IMR-90 (cell line): ENCODE measurements at regions not wholly inside any gene's neighbourhood (a gene's known extent, or its start where the extent isn't known, plus 50 kb on each side); places are given as distances from the start of the nearest gene placed in this dataset.

ENCODE experiments used
- ATAC-seq: fragments of 200-7000 bp; cut with Tn5 transposase; 2 replicates; pipeline ENCODE4 v1.9.1; 2020; ENCODE audit warnings: low read depth, mild to moderate bottlenecking, moderate library complexity
- BruUV-seq: library from RNA; stranded (reverse); fragments of 400-500 nt; replicated peaks from 2 replicates; lab custom pipeline; 2021; lab: Mats Ljungman, UMichigan
- CTCF ChIA-PET: fragments of 300-600 bp; formaldehyde crosslinking; extraction: SDS; loops from one replicate; lab custom pipeline; 2021; ENCODE audit warnings: antibody characterized with exemption; lab: Yijun Ruan, JAX
- POLR2A ChIA-PET: fragments of 300-600 bp; sonication (Branson Sonifier 250); formaldehyde crosslinking; loops from one replicate; lab custom pipeline; 2022; ENCODE audit warnings: antibody characterized with exemption; ENCODE audit not compliant: unreplicated experiment; lab: Charles Lee
- DNase-seq: peaks from one replicate; pipeline ENCODE4 v3.0.0; 2013
- H2AFZ ChIP-seq: replicated peaks from 2 replicates; pipeline ENCODE3; 2013; ENCODE audit warnings: low read length, mild to moderate bottlenecking; ENCODE audit not compliant: poor library complexity
- H2AK5ac ChIP-seq: 2 replicates; pipeline ENCODE4 v1.6.1; 2013; ENCODE audit warnings: low read depth, low read length, inconsistent platforms
- H2AK9ac ChIP-seq: replicated peaks from 2 replicates; pipeline ENCODE3; 2013; ENCODE audit warnings: mild to moderate bottlenecking, low read depth, low read length, moderate library complexity; ENCODE audit not compliant: poor library complexity
- H2BK120ac ChIP-seq: 2 replicates; pipeline ENCODE4 v1.6.1; 2013; ENCODE audit warnings: low read depth, low read length, inconsistent platforms
- H2BK15ac ChIP-seq: 3 replicates; pipeline ENCODE4 v1.6.1; 2013; ENCODE audit warnings: low read depth, low read length, inconsistent platforms
- H2BK20ac ChIP-seq: 2 replicates; pipeline ENCODE4 v1.6.1; 2013; ENCODE audit warnings: low read depth, mild to moderate bottlenecking, inconsistent platforms, low read length, moderate library complexity
- H2BK5ac ChIP-seq: 2 replicates; pipeline ENCODE4 v1.6.1; 2013; ENCODE audit warnings: mild to moderate bottlenecking, low read depth, low read length, inconsistent platforms; ENCODE audit not compliant: poor library complexity, severe bottlenecking
- H3K14ac ChIP-seq: replicated peaks from 2 replicates; pipeline ENCODE4 v1.6.1; 2013; ENCODE audit warnings: low read depth, low read length, inconsistent platforms
- H3K18ac ChIP-seq: 2 replicates; pipeline ENCODE4 v1.6.1; 2013; ENCODE audit warnings: low read depth, low read length, control low read depth
- H3K23ac ChIP-seq: 2 replicates; pipeline ENCODE4 v1.6.1; 2013; ENCODE audit warnings: low read depth, low read length, inconsistent platforms
- H3K27ac ChIP-seq: 2 replicates; pipeline ENCODE4 v1.5.1; 2013; ENCODE audit warnings: mild to moderate bottlenecking, control low read depth, low read length; ENCODE audit not compliant: insufficient read depth
- H3K27me3 ChIP-seq: 2 replicates; pipeline ENCODE4 v1.6.1; 2013; ENCODE audit warnings: low read length; ENCODE audit not compliant: control insufficient read depth, insufficient read depth
- H3K36me3 ChIP-seq: 2 replicates; pipeline ENCODE4 v1.6.1; 2013; ENCODE audit warnings: low read length, mixed read lengths; ENCODE audit not compliant: control insufficient read depth, insufficient read depth
- H3K4ac ChIP-seq: 2 replicates; pipeline ENCODE4 v1.6.1; 2013; ENCODE audit warnings: low read depth, low read length, inconsistent platforms
- H3K4me1 ChIP-seq: 2 replicates; pipeline ENCODE4 v1.6.1; 2013; ENCODE audit warnings: low read length, mixed read lengths; ENCODE audit not compliant: control insufficient read depth, insufficient read depth
- H3K4me2 ChIP-seq: 2 replicates; pipeline ENCODE4 v1.6.1; 2013; ENCODE audit warnings: low read depth, mild to moderate bottlenecking, control low read depth, low read length, moderate library complexity
- H3K4me3 ChIP-seq: 2 replicates; pipeline ENCODE4 v1.5.1; 2013; ENCODE audit warnings: low read depth, mild to moderate bottlenecking, control low read depth, low read length, moderate library complexity; ENCODE audit not compliant: insufficient read depth
- H3K56ac ChIP-seq: 2 replicates; pipeline ENCODE4 v1.6.1; 2013; ENCODE audit warnings: low read length, inconsistent platforms; ENCODE audit not compliant: insufficient read depth; ENCODE audit errors: extremely low read depth
- H3K79me1 ChIP-seq, 2 experiments: 2 replicates each; pipeline ENCODE4 v1.6.1; 2013; ENCODE audit warnings: low read length in 2 of 2, inconsistent platforms in 1 of 2, low read depth in 1 of 2
- H3K9ac ChIP-seq: 2 replicates; pipeline ENCODE4 v1.6.1; 2013; ENCODE audit warnings: low read depth, low read length, control low read depth
- H3K9me1 ChIP-seq: 2 replicates; pipeline ENCODE4 v1.6.1; 2013; ENCODE audit warnings: low read length, inconsistent platforms; ENCODE audit not compliant: insufficient read depth
- H3K9me3 ChIP-seq: 2 replicates; pipeline ENCODE4 v1.6.1; 2013; ENCODE audit warnings: low read length; ENCODE audit not compliant: control insufficient read depth, insufficient read depth
- H4K20me1 ChIP-seq: 2 replicates; pipeline ENCODE4 v1.6.1; 2013; ENCODE audit warnings: low read length, inconsistent platforms; ENCODE audit not compliant: insufficient read depth
- H4K5ac ChIP-seq: 2 replicates; pipeline ENCODE4 v1.6.1; 2013; ENCODE audit warnings: mild to moderate bottlenecking, low read depth, low read length, control low read depth
- H4K8ac ChIP-seq, 2 experiments: 2 replicates each; pipeline ENCODE4 v1.6.1; 2013; ENCODE audit warnings: low read depth in 2 of 2, low read length in 2 of 2, control low read depth in 1 of 2, inconsistent platforms in 1 of 2
- H4K91ac ChIP-seq: 2 replicates; pipeline ENCODE4 v1.6.1; 2013; ENCODE audit warnings: low read depth, low read length, inconsistent platforms; ENCODE audit not compliant: insufficient read depth
- BHLHE40 ChIP-seq: fragments of 150-350 bp; IDR thresholded peaks from 2 replicates; pipeline ENCODE4 v1.6.1; 2016; ENCODE audit warnings: mild to moderate bottlenecking, low read depth, low read length
- CEBPB ChIP-seq: IDR thresholded peaks from 2 replicates; pipeline ENCODE4 v1.6.1; 2012; ENCODE audit warnings: low read depth, low read length, improper control_type of control experiment
- CHD1 ChIP-seq: IDR thresholded peaks from 2 replicates; pipeline ENCODE4 v1.6.1; 2012; ENCODE audit warnings: low read depth, low read length, improper control_type of control experiment
- CTCF ChIP-seq: conservative IDR thresholded peaks from 2 replicates; pipeline ENCODE4 v1.5.1; 2012; ENCODE audit warnings: mild to moderate bottlenecking, low read depth, low read length, improper control_type of control experiment
- FOS ChIP-seq: fragments of 150-350 bp; IDR thresholded peaks from 2 replicates; pipeline ENCODE4 v1.6.1; 2016; ENCODE audit warnings: low read depth, low read length
- MAFK ChIP-seq: IDR thresholded peaks from 2 replicates; pipeline ENCODE4 v1.6.1; 2012; ENCODE audit warnings: low read depth, low read length, improper control_type of control experiment
- MAZ ChIP-seq: IDR thresholded peaks from 2 replicates; pipeline ENCODE4 v1.6.1; 2012; ENCODE audit warnings: low read depth, mild to moderate bottlenecking, low read length, improper control_type of control experiment, moderate library complexity, borderline replicate concordance
- MXI1 ChIP-seq: IDR thresholded peaks from 2 replicates; pipeline ENCODE4 v1.6.1; 2012; ENCODE audit warnings: low read depth, mild to moderate bottlenecking, low read length, moderate library complexity, borderline replicate concordance
- NFE2L2 ChIP-seq: fragments of 150-350 bp; IDR thresholded peaks from 2 replicates; pipeline ENCODE4 v1.6.1; 2016; ENCODE audit warnings: low read depth, mild to moderate bottlenecking, low read length
- POLR2A ChIP-seq: IDR thresholded peaks from 2 replicates; pipeline ENCODE4 v1.6.1; 2012; ENCODE audit warnings: mild to moderate bottlenecking, low read depth, low read length
- RAD21 ChIP-seq: IDR thresholded peaks from 2 replicates; pipeline ENCODE4 v1.6.1; 2012; ENCODE audit warnings: low read length, improper control_type of control experiment
- RCOR1 ChIP-seq: IDR thresholded peaks from 2 replicates; pipeline ENCODE4 v1.6.1; 2012; ENCODE audit warnings: mild to moderate bottlenecking, low read length, improper control_type of control experiment; ENCODE audit not compliant: insufficient replicate concordance
- RFX5 ChIP-seq: IDR thresholded peaks from 2 replicates; pipeline ENCODE4 v1.8.0; 2012; ENCODE audit warnings: low read depth, mild to moderate bottlenecking, low read length, moderate library complexity
- SMC3 ChIP-seq: fragments of 150-350 bp; IDR thresholded peaks from 2 replicates; pipeline ENCODE4 v1.6.1; 2016; ENCODE audit warnings: low read depth, mild to moderate bottlenecking, antibody characterized with exemption, low read length, moderate library complexity
- USF2 ChIP-seq: fragments of 150-350 bp; IDR thresholded peaks from 2 replicates; pipeline ENCODE4 v1.6.1; 2017; ENCODE audit warnings: mild to moderate bottlenecking, antibody characterized with exemption, low read length, low read depth
- WGBS, 2 experiments: methylation state at CpG; one replicate each; pipeline versions ENCODE4 v1.1.5 to v1.1.7; 2013; ENCODE audit warnings: missing lambda C conversion rate in 2 of 2; ENCODE audit not compliant: insufficient read length in 1 of 2; ENCODE audit errors: extremely low coverage in 2 of 2; 5-methylcytosine and 5-hydroxymethylcytosine counted together
- dilution Hi-C: fragments of 300-500 bp; cut with HindIII; formaldehyde crosslinking; loops from one replicate; pipeline ENCODE4 v1.14.3; 2018; ENCODE audit warnings: low sequenced_read_pairs; ENCODE audit not compliant: unreplicated experiment
- in situ Hi-C: fragments of 300-500 bp; cut with MboI; formaldehyde crosslinking; loops from 3 replicates; pipeline ENCODE4 v1.14.3; 2019; ENCODE audit warnings: low sequenced_read_pairs, inconsistent platforms, mixed read lengths
- intact Hi-C: fragments of 100-400 bp; cut with micrococcal nuclease; formaldehyde crosslinking; loops from 2 replicates; pipeline ENCODE4 v1.10.0; 2022
- TF ChIP-seq, protein P1 (sequence below): fragments of 150-350 bp; IDR thresholded peaks from 2 replicates; pipeline ENCODE4 v1.6.1; 2016; ENCODE audit warnings: low read depth, mild to moderate bottlenecking, low read length, moderate library complexity, borderline replicate concordance

DNA sequence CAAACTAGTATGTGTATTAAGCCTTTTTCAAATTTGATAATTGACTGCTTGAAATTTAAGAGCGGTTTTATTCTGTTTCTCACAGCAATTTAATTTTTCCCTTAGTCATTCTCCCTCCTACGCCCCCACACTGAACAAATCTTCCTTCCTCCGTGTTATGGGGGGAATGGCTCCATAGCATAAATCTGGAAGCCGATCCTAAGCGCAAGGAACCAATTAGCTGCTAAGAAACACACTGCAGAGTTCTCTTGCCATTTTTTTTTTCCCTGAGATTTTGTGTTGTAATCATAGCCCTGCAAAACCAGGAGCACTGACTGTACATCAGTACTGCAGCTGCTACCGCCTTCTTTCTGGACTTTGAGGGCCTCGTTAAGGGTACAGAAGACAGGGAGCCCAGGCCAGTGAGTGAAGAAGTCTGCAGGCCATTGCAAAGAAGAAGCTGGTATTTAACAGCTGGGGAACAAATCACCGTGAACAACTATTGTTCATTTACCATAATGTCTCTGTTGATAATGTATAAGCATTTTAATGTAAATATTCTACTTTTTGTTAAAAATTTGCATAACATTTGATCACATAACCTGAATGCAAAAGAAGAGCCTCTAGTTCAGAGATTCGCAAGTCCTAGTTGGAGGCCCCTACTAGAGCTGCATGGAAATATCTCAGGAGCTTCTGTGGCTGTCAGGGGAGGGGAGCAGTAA lies 264.0 kb downstream of the LRATD1 start:
- no peak for DNase-seq
- Histone ChIP-seq H3K23ac (no peak overlapping the region), H3K4ac (no peak overlapping the region), H2AK5ac (no peak overlapping the region), H3K4me1 (no peaks in the 10 kb centered on the region), H4K20me1 (no peaks in the 10 kb centered on the region), H3K27me3 (no peaks in the 10 kb centered on the region), H4K5ac (no peak overlapping the region), H2BK20ac (no peak overlapping the region), H3K27ac (no peak overlapping the region), H3K9ac (no peak overlapping the region), H2BK5ac (no peak overlapping the region), H4K8ac (no peak overlapping the region), H3K4me3 (no peak overlapping the region), H4K91ac (no peak overlapping the region), H3K14ac (no peak overlapping the region), H2AFZ (no peak overlapping the region), H3K36me3 (no peaks in the 10 kb centered on the region), H2AK9ac (no peak overlapping the region), H3K56ac (no peak overlapping the region), H2BK120ac (no peak overlapping the region), H3K18ac (no peak overlapping the region), H3K9me3 (peaks cover 7% of the 10 kb centered on the region; the same call in 1 of the 2 replicates), H3K79me1 (no peaks in the 10 kb centered on the region), H2BK15ac (no peak overlapping the region), H3K4me2 (no peak overlapping the region), H3K9me1 (no peaks in the 10 kb centered on the region)
- no TSS peak for BruUV-seq
- no CpG with 5 or more reads among the region's 9 CpGs for WGBS, 2 experiments
- dilution Hi-C loops, result no loop called here
- no peak for ATAC-seq
- ChIA-PET POLR2A (no interaction called here), CTCF (interaction anchor here (0.7 kb wide), 1 partner anchor 461 kb away, joined by 7 read pairs; no protein-coding TSS in a partner anchor)
- TF ChIP-seq, protein P1, sequence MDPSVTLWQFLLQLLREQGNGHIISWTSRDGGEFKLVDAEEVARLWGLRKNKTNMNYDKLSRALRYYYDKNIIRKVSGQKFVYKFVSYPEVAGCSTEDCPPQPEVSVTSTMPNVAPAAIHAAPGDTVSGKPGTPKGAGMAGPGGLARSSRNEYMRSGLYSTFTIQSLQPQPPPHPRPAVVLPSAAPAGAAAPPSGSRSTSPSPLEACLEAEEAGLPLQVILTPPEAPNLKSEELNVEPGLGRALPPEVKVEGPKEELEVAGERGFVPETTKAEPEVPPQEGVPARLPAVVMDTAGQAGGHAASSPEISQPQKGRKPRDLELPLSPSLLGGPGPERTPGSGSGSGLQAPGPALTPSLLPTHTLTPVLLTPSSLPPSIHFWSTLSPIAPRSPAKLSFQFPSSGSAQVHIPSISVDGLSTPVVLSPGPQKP, result no peak
- no peak for TF ChIP-seq SMC3
- TF ChIP-seq MXI1, result no peak
- TF ChIP-seq CEBPB, result no peak
- no peak for TF ChIP-seq USF2
- no peak for TF ChIP-seq MAFK
- no peak for TF ChIP-seq MAZ
- no peak for TF ChIP-seq BHLHE40
- no peak for TF ChIP-seq POLR2A
- no peak for TF ChIP-seq RCOR1
- no peak for TF ChIP-seq CHD1
- no peak for TF ChIP-seq CTCF
- TF ChIP-seq NFE2L2, result no peak
- TF ChIP-seq FOS, result no peak
- no peak for TF ChIP-seq RFX5
- no peak for TF ChIP-seq RAD21
- in situ Hi-C loops, result no loop called here
- intact Hi-C loops, result no loop called here
